Activated CD4-positive, alpha-beta T cell treated with anti-CD3 and anti-CD28 coated beads, Interleukin-2, amount 10 ng/mL, durations not matched to agents 7 days and 5 days (primary cell): ENCODE measurements at regions not wholly inside any gene's neighbourhood (a gene's known extent, or its start where the extent isn't known, plus 50 kb on each side); places are given as distances from the start of the nearest gene placed in this dataset.

Source experiments
- CTCF ChIA-PET: fragments of 350-600 bp; sonication (Branson Sonifier 250); formaldehyde crosslinking; loops from one replicate; lab custom pipeline; 2021; ENCODE audit warnings: antibody characterized with exemption; lab: Charles Lee
- POLR2A ChIA-PET: fragments of 350-600 bp; sonication (Branson Sonifier 250); formaldehyde crosslinking; loops from one replicate; lab custom pipeline; 2021; ENCODE audit warnings: antibody characterized with exemption; lab: Charles Lee
- DNase-seq: peaks from one replicate; pipeline ENCODE4 v3.0.0-alpha.2; 2020
- H3K27ac Mint-ChIP-seq: one replicate; pipeline ENCODE4 v1.8.0; 2021; ENCODE audit warnings: mild to moderate bottlenecking, moderate library complexity, mixed read lengths
- H3K27me3 Mint-ChIP-seq: one replicate; pipeline ENCODE4 v1.8.0; 2021; ENCODE audit warnings: mixed read lengths
- H3K36me3 Mint-ChIP-seq: one replicate; pipeline ENCODE4 v1.8.0; 2021; ENCODE audit warnings: low read depth, mixed read lengths
- H3K4me1 Mint-ChIP-seq: one replicate; pipeline ENCODE4 v1.8.0; 2021; ENCODE audit warnings: mixed read lengths
- H3K4me3 Mint-ChIP-seq: one replicate; pipeline ENCODE4 v1.8.0; 2021; ENCODE audit warnings: mild to moderate bottlenecking, moderate library complexity, mixed read lengths
- H3K9me3 Mint-ChIP-seq: one replicate; pipeline ENCODE4 v1.8.0; 2021; ENCODE audit warnings: mixed read lengths

GRCh38 chr2:76563730-76564129 lies 853.0 kb upstream of the GCFC2 start:
- CTCF ChIA-PET, result no interaction called here
- Mint-ChIP-seq H3K27ac (no peak overlapping the region), H3K4me1 (no peaks in the 10 kb centered on the region), H3K36me3 (no peaks in the 10 kb centered on the region), H3K27me3 (no peaks in the 10 kb centered on the region), H3K4me3 (no peak overlapping the region), H3K9me3 (no peaks in the 10 kb centered on the region)
- POLR2A ChIA-PET, result no interaction called here
- no peak for DNase-seq

GRCh38 chr2:76558157-76558556 lies 847.4 kb upstream of the GCFC2 start:
- no peak for DNase-seq
- Mint-ChIP-seq H3K9me3 (no peaks in the 10 kb centered on the region), H3K27me3 (no peaks in the 10 kb centered on the region), H3K4me1 (no peaks in the 10 kb centered on the region), H3K27ac (no peak overlapping the region), H3K36me3 (no peaks in the 10 kb centered on the region), H3K4me3 (no peak overlapping the region)
- ChIA-PET POLR2A (no interaction called here), CTCF (no interaction called here)

- H3K27ac Mint-ChIP-seq, result no peak overlapping the region
- no peak overlapping the region for H3K4me3 Mint-ChIP-seq
- no peaks in the 10 kb centered on the region for H3K27me3 Mint-ChIP-seq
- ChIA-PET CTCF (interaction anchor here (0.6 kb wide), 1 partner anchor 69 kb away, joined by 5 read pairs; no protein-coding TSS in a partner anchor), POLR2A (no interaction called here)
- no peak for DNase-seq
- no peaks in the 10 kb centered on the region for H3K4me1 Mint-ChIP-seq
- no peaks in the 10 kb centered on the region for H3K9me3 Mint-ChIP-seq
- H3K36me3 Mint-ChIP-seq, result no peaks in the 10 kb centered on the region
Measured at GRCh38 chr2:76556018-76556417, 845.3 kb upstream of the GCFC2 start.

GRCh38 chr2:76546207-76546606 lies 835.5 kb upstream of the GCFC2 start:
- Mint-ChIP-seq H3K9me3 (no peaks in the 10 kb centered on the region), H3K4me3 (no peak overlapping the region), H3K4me1 (no peaks in the 10 kb centered on the region), H3K36me3 (no peaks in the 10 kb centered on the region), H3K27me3 (no peaks in the 10 kb centered on the region), H3K27ac (no peak overlapping the region)
- no peak for DNase-seq
- POLR2A ChIA-PET, result no interaction called here
- CTCF ChIA-PET, result no interaction called here

- H3K4me3 Mint-ChIP-seq, result no peak overlapping the region
- CTCF ChIA-PET, result no interaction called here
- no peak for DNase-seq
Measured at GRCh38 chr2:76544901-76545300, 834.2 kb upstream of the GCFC2 start.

GRCh38 chr2:76517574-76517909 lies 806.8 kb upstream of the GCFC2 start:
- ChIA-PET POLR2A (no interaction called here), CTCF (no interaction called here)
- DNase-seq, result no peak
- H3K36me3 Mint-ChIP-seq, result no peaks in the 10 kb centered on the region
- no peaks in the 10 kb centered on the region for H3K27me3 Mint-ChIP-seq
- no peak overlapping the region for H3K27ac Mint-ChIP-seq
- H3K9me3 Mint-ChIP-seq, result peaks cover 2% of the 10 kb centered on the region
- no peak overlapping the region for H3K4me3 Mint-ChIP-seq
- H3K4me1 Mint-ChIP-seq, result no peaks in the 10 kb centered on the region

More at GRCh38 chr2:76544901-76545300, 834.2 kb upstream of the GCFC2 start:
- Mint-ChIP-seq H3K36me3 (no peaks in the 10 kb centered on the region), H3K4me1 (no peaks in the 10 kb centered on the region), H3K27me3 (no peaks in the 10 kb centered on the region), H3K27ac (no peak overlapping the region), H3K9me3 (no peaks in the 10 kb centered on the region)
- POLR2A ChIA-PET, result no interaction called here

- ChIA-PET POLR2A (no interaction called here), CTCF (no interaction called here)
- no peaks in the 10 kb centered on the region for H3K36me3 Mint-ChIP-seq
- no peak overlapping the region for H3K4me3 Mint-ChIP-seq
- H3K27me3 Mint-ChIP-seq, result no peaks in the 10 kb centered on the region
- no peaks in the 10 kb centered on the region for H3K4me1 Mint-ChIP-seq
- DNase-seq, result no peak
- peaks cover 2% of the 10 kb centered on the region for H3K9me3 Mint-ChIP-seq
- no peak overlapping the region for H3K27ac Mint-ChIP-seq
Measured at GRCh38 chr2:76516861-76517573, 806.3 kb upstream of the GCFC2 start.

GRCh38 chr2:76512201-76512820 lies 801.6 kb upstream of the GCFC2 start:
- POLR2A ChIA-PET, result no interaction called here
- Mint-ChIP-seq H3K27me3 (no peaks in the 10 kb centered on the region), H3K4me1 (no peaks in the 10 kb centered on the region), H3K27ac (no peak overlapping the region), H3K36me3 (no peaks in the 10 kb centered on the region), H3K9me3 (no peaks in the 10 kb centered on the region), H3K4me3 (no peak overlapping the region)
- CTCF ChIA-PET, result no interaction called here
- no peak for DNase-seq

GRCh38 chr2:76506538-76506937 lies 795.8 kb upstream of the GCFC2 start:
- no peaks in the 10 kb centered on the region for H3K9me3 Mint-ChIP-seq
- ChIA-PET CTCF (no interaction called here), POLR2A (no interaction called here)
- no peak overlapping the region for H3K27ac Mint-ChIP-seq
- no peaks in the 10 kb centered on the region for H3K4me1 Mint-ChIP-seq
- no peak for DNase-seq
- no peaks in the 10 kb centered on the region for H3K27me3 Mint-ChIP-seq
- H3K36me3 Mint-ChIP-seq, result no peaks in the 10 kb centered on the region
- no peak overlapping the region for H3K4me3 Mint-ChIP-seq

- H3K4me1 Mint-ChIP-seq, result no peaks in the 10 kb centered on the region
- H3K27ac Mint-ChIP-seq, result no peak overlapping the region
- H3K27me3 Mint-ChIP-seq, result no peaks in the 10 kb centered on the region
- H3K4me3 Mint-ChIP-seq, result no peak overlapping the region
- ChIA-PET CTCF (no interaction called here), POLR2A (no interaction called here)
- no peaks in the 10 kb centered on the region for H3K9me3 Mint-ChIP-seq
- H3K36me3 Mint-ChIP-seq, result no peaks in the 10 kb centered on the region
- no peak for DNase-seq
Measured at GRCh38 chr2:76501641-76502040, 790.9 kb upstream of the GCFC2 start.

GRCh38 chr2:76498360-76498759 lies 787.6 kb upstream of the GCFC2 start:
- H3K27ac Mint-ChIP-seq, result no peak overlapping the region
- POLR2A ChIA-PET, result no interaction called here
- no peaks in the 10 kb centered on the region for H3K4me1 Mint-ChIP-seq
- CTCF ChIA-PET, result no interaction called here
- H3K9me3 Mint-ChIP-seq, result no peaks in the 10 kb centered on the region
- no peaks in the 10 kb centered on the region for H3K27me3 Mint-ChIP-seq
- DNase-seq, result no peak
- no peak overlapping the region for H3K4me3 Mint-ChIP-seq
- H3K36me3 Mint-ChIP-seq, result no peaks in the 10 kb centered on the region

GRCh38 chr2:76491503-76491902 lies 780.8 kb upstream of the GCFC2 start:
- ChIA-PET CTCF (no interaction called here), POLR2A (no interaction called here)
- Mint-ChIP-seq H3K4me1 (no peaks in the 10 kb centered on the region), H3K36me3 (no peaks in the 10 kb centered on the region), H3K4me3 (no peak overlapping the region), H3K27ac (no peak overlapping the region), H3K9me3 (no peaks in the 10 kb centered on the region), H3K27me3 (no peaks in the 10 kb centered on the region)
- DNase-seq, result no peak

GRCh38 chr2:76478266-76479035 lies 767.7 kb upstream of the GCFC2 start:
- no peak for DNase-seq
- H3K27ac Mint-ChIP-seq, result no peak overlapping the region
- no peaks in the 10 kb centered on the region for H3K27me3 Mint-ChIP-seq
- no peak overlapping the region for H3K4me3 Mint-ChIP-seq
- peaks cover 5% of the 10 kb centered on the region for H3K9me3 Mint-ChIP-seq
- ChIA-PET CTCF (no interaction called here), POLR2A (no interaction called here)
- H3K36me3 Mint-ChIP-seq, result no peaks in the 10 kb centered on the region
- no peaks in the 10 kb centered on the region for H3K4me1 Mint-ChIP-seq
